Mucosa of stomach (tissue), 1 donor: ENCODE measurements at regions not wholly inside any gene's neighbourhood (a gene's known extent, or its start where the extent isn't known, plus 50 kb on each side); places are given as distances from the start of the nearest gene placed in this dataset.
"Not testable (repeated sequence)": the region's sequence is repeated elsewhere in the genome, so short reads cannot be mapped to it uniquely, and the experiment has no call there.

Experiments used
- H3K27me3 ChIP-seq: one replicate; pipeline ENCODE4 v1.7.0; 2013; ENCODE audit warnings: mild to moderate bottlenecking, low read length; ENCODE audit not compliant: control insufficient read depth, insufficient read depth
- H3K36me3 ChIP-seq: one replicate; pipeline ENCODE4 v1.7.0; 2013; ENCODE audit warnings: low read length; ENCODE audit not compliant: control insufficient read depth, insufficient read depth
- H3K4me1 ChIP-seq: one replicate; pipeline ENCODE4 v1.7.0; 2013; ENCODE audit warnings: mild to moderate bottlenecking, low read length; ENCODE audit not compliant: control insufficient read depth, insufficient read depth
- H3K4me3 ChIP-seq: one replicate; pipeline ENCODE4 v1.7.0; 2013; ENCODE audit warnings: low read length
- H3K9ac ChIP-seq: one replicate; pipeline ENCODE4 v1.7.0; 2013; ENCODE audit warnings: mild to moderate bottlenecking, low read length, moderate library complexity
- H3K9me3 ChIP-seq: one replicate; pipeline ENCODE4 v1.7.0; 2013; ENCODE audit warnings: mild to moderate bottlenecking, low read length, moderate library complexity; ENCODE audit not compliant: control insufficient read depth
- donor health status: Pancreatic carcinoma.

GRCh38 chr5:17046320-17046719 is 110.2 kb upstream of the MYO10 start:
- no peak overlapping the region for H3K9ac ChIP-seq
- H3K4me1 ChIP-seq: no peaks in the 10 kb centered on the region
- H3K9me3 ChIP-seq: no peaks in the 10 kb centered on the region
- H3K36me3 ChIP-seq: no peaks in the 10 kb centered on the region
- H3K27me3 ChIP-seq: no peaks in the 10 kb centered on the region
- no peak overlapping the region for H3K4me3 ChIP-seq

GRCh38 chr5:17050236-17050635 is 114.1 kb upstream of the MYO10 start:
- no peaks in the 10 kb centered on the region for H3K36me3 ChIP-seq
- peaks cover under 1% of the 10 kb centered on the region for H3K4me1 ChIP-seq
- H3K27me3 ChIP-seq: no peaks in the 10 kb centered on the region
- H3K4me3 ChIP-seq: no peak overlapping the region
- no peaks in the 10 kb centered on the region for H3K9me3 ChIP-seq
- H3K9ac ChIP-seq: no peak overlapping the region

GRCh38 chr5:17054911-17055310 is 118.8 kb upstream of the MYO10 start:
- no peaks in the 10 kb centered on the region for H3K36me3 ChIP-seq

GRCh38 chr5:17056141-17056631 is 120.1 kb upstream of the MYO10 start:
- Histone ChIP-seq H3K36me3 (no peaks in the 10 kb centered on the region), H3K9me3 (no peaks in the 10 kb centered on the region), H3K27me3 (no peaks in the 10 kb centered on the region), H3K4me3 (no peak overlapping the region), H3K9ac (no peak overlapping the region), H3K4me1 (peaks cover 43% of the 10 kb centered on the region)

More at GRCh38 chr5:17054911-17055310, 118.8 kb upstream of the MYO10 start:
- Histone ChIP-seq H3K9me3 (no peaks in the 10 kb centered on the region), H3K4me1 (peaks cover 43% of the 10 kb centered on the region), H3K4me3 (no peak overlapping the region), H3K9ac (no peak overlapping the region), H3K27me3 (no peaks in the 10 kb centered on the region)

- Histone ChIP-seq H3K9me3 (no peaks in the 10 kb centered on the region), H3K9ac (no peak overlapping the region), H3K27me3 (no peaks in the 10 kb centered on the region), H3K36me3 (no peaks in the 10 kb centered on the region), H3K4me3 (no peak overlapping the region), H3K4me1 (peaks cover 43% of the 10 kb centered on the region)
Observed at GRCh38 chr5:17058438-17058837, 122.3 kb upstream of the MYO10 start.

GRCh38 chr5:17061973-17062470 is 125.9 kb upstream of the MYO10 start:
- no peak overlapping the region for H3K9ac ChIP-seq
- H3K4me1 ChIP-seq: peaks cover 25% of the 10 kb centered on the region
- no peak overlapping the region for H3K4me3 ChIP-seq
- H3K36me3 ChIP-seq: no peaks in the 10 kb centered on the region
- no peaks in the 10 kb centered on the region for H3K27me3 ChIP-seq
- H3K9me3 ChIP-seq: no peaks in the 10 kb centered on the region

GRCh38 chr5:17062741-17063140 is 126.7 kb upstream of the MYO10 start:
- H3K9me3 ChIP-seq, H3K27me3 ChIP-seq: not testable (repeated sequence)

GRCh38 chr5:17064241-17064640 is 128.2 kb upstream of the MYO10 start:
- Histone ChIP-seq H3K9me3 (no peaks in the 10 kb centered on the region), H3K27me3 (no peaks in the 10 kb centered on the region), H3K9ac (no peak overlapping the region), H3K4me1 (peaks cover 13% of the 10 kb centered on the region), H3K36me3 (no peaks in the 10 kb centered on the region), H3K4me3 (no peak overlapping the region)

More at GRCh38 chr5:17062741-17063140, 126.7 kb upstream of the MYO10 start:
- H3K9ac ChIP-seq, H3K4me3 ChIP-seq, H3K36me3 ChIP-seq: not testable (repeated sequence)
- peaks cover 19% of the 10 kb centered on the region for H3K4me1 ChIP-seq

- Histone ChIP-seq H3K9ac (no peak overlapping the region), H3K4me3 (no peak overlapping the region), H3K27me3 (no peaks in the 10 kb centered on the region), H3K9me3 (no peaks in the 10 kb centered on the region), H3K36me3 (no peaks in the 10 kb centered on the region), H3K4me1 (peaks cover 20% of the 10 kb centered on the region)
Observed at GRCh38 chr5:17065458-17065857, 129.4 kb upstream of the MYO10 start.

GRCh38 chr5:17066026-17066425 is 129.9 kb upstream of the MYO10 start:
- not testable (repeated sequence) for H3K36me3 ChIP-seq, H3K9ac ChIP-seq, H3K27me3 ChIP-seq, H3K9me3 ChIP-seq, H3K4me3 ChIP-seq
- H3K4me1 ChIP-seq: peaks cover 25% of the 10 kb centered on the region

- Histone ChIP-seq H3K36me3 (no peaks in the 10 kb centered on the region), H3K9ac (no peak overlapping the region), H3K27me3 (no peaks in the 10 kb centered on the region), H3K4me1 (peaks cover 32% of the 10 kb centered on the region), H3K4me3 (no peak overlapping the region), H3K9me3 (no peaks in the 10 kb centered on the region)
Observed at GRCh38 chr5:17067657-17068392, 131.7 kb upstream of the MYO10 start.

GRCh38 chr5:17069995-17070511 is 134.0 kb upstream of the MYO10 start:
- Histone ChIP-seq H3K4me3 (no peak overlapping the region), H3K4me1 (peaks cover 41% of the 10 kb centered on the region), H3K36me3 (no peaks in the 10 kb centered on the region), H3K9ac (no peak overlapping the region), H3K27me3 (no peaks in the 10 kb centered on the region), H3K9me3 (no peaks in the 10 kb centered on the region)
